ENCODE measurements at regions not wholly inside any gene's neighbourhood (a gene's known extent, or its start where the extent isn't known, plus 50 kb on each side); places are given as distances from the start of the nearest gene placed in this dataset.
"Not testable (repeated sequence)": the region's sequence is repeated elsewhere in the genome, so short reads cannot be mapped to it uniquely, and the experiment has no call there.

DNA sequence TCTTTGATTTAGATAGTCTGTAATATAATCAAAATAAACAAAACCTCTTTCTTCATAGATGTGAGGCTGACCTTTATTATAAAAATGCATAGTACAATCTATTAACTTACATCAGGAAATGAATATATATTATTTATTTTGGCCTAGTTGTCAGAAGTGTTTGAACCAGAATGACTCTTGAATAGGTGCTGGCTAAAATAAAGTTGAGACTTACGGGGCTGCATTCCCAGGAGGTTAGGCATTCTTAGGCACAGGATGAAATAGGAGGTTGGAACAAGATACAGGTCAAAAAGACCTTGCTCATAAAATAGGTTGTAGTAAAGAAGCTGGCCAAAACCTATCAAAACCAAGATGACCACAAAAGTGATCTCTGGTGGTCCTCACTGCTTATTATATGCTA is 1193.3 kb upstream of the IGFBP7 start:
- Mint-ChIP-seq H3K9me3 (peaks cover 10 to 16% of the 10 kb centered on the region in 2 donors), H3K27me3 (ENCODE audit: low read depth in 2 of 2) (no peaks in the 10 kb centered on the region), H3K27ac (no peak overlapping the region), H3K36me3 (no peaks in the 10 kb centered on the region), H3K4me1 (no peaks in the 10 kb centered on the region), H3K4me3 (no peak overlapping the region)
- DNase-seq (no peak), ATAC-seq (no peak)
- peaks cover 5% of the 10 kb centered on the region for H3K9me3 ChIP-seq (ENCODE audit: control insufficient read depth, insufficient read depth, low read length)
- TF ChIP-seq, protein P1, sequence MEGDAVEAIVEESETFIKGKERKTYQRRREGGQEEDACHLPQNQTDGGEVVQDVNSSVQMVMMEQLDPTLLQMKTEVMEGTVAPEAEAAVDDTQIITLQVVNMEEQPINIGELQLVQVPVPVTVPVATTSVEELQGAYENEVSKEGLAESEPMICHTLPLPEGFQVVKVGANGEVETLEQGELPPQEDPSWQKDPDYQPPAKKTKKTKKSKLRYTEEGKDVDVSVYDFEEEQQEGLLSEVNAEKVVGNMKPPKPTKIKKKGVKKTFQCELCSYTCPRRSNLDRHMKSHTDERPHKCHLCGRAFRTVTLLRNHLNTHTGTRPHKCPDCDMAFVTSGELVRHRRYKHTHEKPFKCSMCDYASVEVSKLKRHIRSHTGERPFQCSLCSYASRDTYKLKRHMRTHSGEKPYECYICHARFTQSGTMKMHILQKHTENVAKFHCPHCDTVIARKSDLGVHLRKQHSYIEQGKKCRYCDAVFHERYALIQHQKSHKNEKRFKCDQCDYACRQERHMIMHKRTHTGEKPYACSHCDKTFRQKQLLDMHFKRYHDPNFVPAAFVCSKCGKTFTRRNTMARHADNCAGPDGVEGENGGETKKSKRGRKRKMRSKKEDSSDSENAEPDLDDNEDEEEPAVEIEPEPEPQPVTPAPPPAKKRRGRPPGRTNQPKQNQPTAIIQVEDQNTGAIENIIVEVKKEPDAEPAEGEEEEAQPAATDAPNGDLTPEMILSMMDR (IDR thresholded peaks at IDR 0.05) = no peak
- H3K4me3 ChIP-seq (ENCODE audit: low read length) = no peak overlapping the region
- H3K27me3 ChIP-seq (ENCODE audit: control insufficient read depth, insufficient read depth, low read length) = no peaks in the 10 kb centered on the region
- 79% methylated on average over 1 of the region's 1 CpG for WGBS (ENCODE audit: insufficient coverage)
- H3K36me3 ChIP-seq (ENCODE audit: control insufficient read depth, insufficient read depth, low read length) = no peaks in the 10 kb centered on the region
- intact Hi-C loops (cut with micrococcal nuclease) = no loop called here
- H3K4me1 ChIP-seq (ENCODE audit: control insufficient read depth, insufficient read depth, low read length) = no peaks in the 10 kb centered on the region
- no peak overlapping the region for H3K27ac ChIP-seq (ENCODE audit: low read length)

DNA sequence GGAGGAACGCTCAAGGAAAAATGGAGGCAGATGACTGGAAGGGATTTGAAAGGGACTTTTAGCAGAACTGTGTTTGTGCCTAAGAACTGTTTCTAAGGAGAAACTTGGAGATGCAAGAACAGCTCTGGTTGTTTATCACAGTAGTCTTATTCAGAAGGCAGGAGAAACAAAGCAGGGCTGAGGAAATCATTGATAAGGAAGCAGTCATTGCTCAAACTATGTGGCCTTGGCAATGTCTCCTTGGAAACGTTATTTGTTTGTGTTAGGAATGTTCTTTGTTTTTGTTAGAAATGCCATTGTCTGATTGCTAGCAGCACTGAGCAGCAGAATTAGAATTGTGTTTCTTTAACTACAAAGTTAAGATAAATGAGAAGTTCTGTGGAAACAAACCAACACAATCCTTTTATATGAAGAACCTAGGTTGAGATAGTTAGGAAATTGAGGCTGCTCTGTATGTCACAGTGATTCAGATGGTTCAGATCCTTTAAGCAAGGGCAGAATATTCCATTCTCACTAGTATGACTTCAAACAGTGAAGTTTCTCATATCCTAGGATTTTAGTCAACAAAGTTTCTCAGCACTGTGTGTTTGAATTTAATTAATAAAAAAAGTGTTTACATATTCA is 1191.3 kb upstream of the IGFBP7 start:
- Mint-ChIP-seq H3K36me3 (no peaks in the 10 kb centered on the region), H3K9me3 (peaks cover 13 to 20% of the 10 kb centered on the region in 2 donors), H3K4me1 (no peaks in the 10 kb centered on the region), H3K4me3 (no peak overlapping the region), H3K27me3 (ENCODE audit: low read depth in 2 of 2) (no peaks in the 10 kb centered on the region), H3K27ac (no peak overlapping the region)
- H3K4me3 ChIP-seq (ENCODE audit: low read length) = no peak overlapping the region
- no peak overlapping the region for H3K27ac ChIP-seq (ENCODE audit: low read length)
- H3K4me1 ChIP-seq (ENCODE audit: control insufficient read depth, insufficient read depth, low read length) = no peaks in the 10 kb centered on the region
- no peak for DNase-seq
- no peaks in the 10 kb centered on the region for H3K36me3 ChIP-seq (ENCODE audit: control insufficient read depth, insufficient read depth, low read length)
- TF ChIP-seq, protein P1 (IDR thresholded peaks at IDR 0.05) = no peak
- 34% methylated on average over 2 of the region's 2 CpGs for WGBS (ENCODE audit: insufficient coverage)
- ATAC-seq = no peak
- intact Hi-C loops (cut with micrococcal nuclease) = no loop called here
- H3K9me3 ChIP-seq (ENCODE audit: control insufficient read depth, insufficient read depth, low read length) = peaks cover 5% of the 10 kb centered on the region
- no peaks in the 10 kb centered on the region for H3K27me3 ChIP-seq (ENCODE audit: control insufficient read depth, insufficient read depth, low read length)

DNA sequence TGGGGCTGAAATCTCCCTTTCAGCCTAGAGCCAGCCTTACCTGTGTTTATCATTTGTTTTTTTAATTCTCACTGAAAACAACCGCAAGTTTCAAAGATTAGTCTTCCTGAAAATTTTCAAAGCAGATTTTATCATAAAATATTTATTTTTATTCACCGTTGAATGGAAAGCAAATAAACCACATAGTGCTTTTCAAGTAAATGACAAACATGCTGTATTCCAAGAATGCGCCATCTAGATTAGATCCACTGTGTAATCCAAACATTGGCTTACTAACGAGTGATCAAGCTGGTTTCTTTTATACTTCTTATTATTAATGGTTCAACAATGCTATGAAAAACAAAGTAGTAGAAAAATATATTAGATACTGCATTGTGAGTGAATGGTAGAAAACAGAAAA is 1176.2 kb upstream of the IGFBP7 start:
- Mint-ChIP-seq H3K27me3 (ENCODE audit: low read depth in 2 of 2) (no peaks in the 10 kb centered on the region), H3K36me3 (no peaks in the 10 kb centered on the region), H3K9me3 (peaks cover 13 to 15% of the 10 kb centered on the region in 2 donors), H3K27ac (no peak overlapping the region), H3K4me3 (no peak overlapping the region), H3K4me1 (no peaks in the 10 kb centered on the region)
- no peak for DNase-seq
- TF ChIP-seq, protein P1 (IDR thresholded peaks at IDR 0.05) = no peak
- H3K4me3 ChIP-seq (ENCODE audit: low read length) = no peak overlapping the region
- no peaks in the 10 kb centered on the region for H3K36me3 ChIP-seq (ENCODE audit: control insufficient read depth, insufficient read depth, low read length)
- no peaks in the 10 kb centered on the region for H3K27me3 ChIP-seq (ENCODE audit: control insufficient read depth, insufficient read depth, low read length)
- H3K27ac ChIP-seq (ENCODE audit: low read length) = no peak overlapping the region
- intact Hi-C loops (cut with micrococcal nuclease) = no loop called here
- 61% methylated on average over 3 of the region's 4 CpGs for WGBS (ENCODE audit: insufficient coverage)
- H3K9me3 ChIP-seq (ENCODE audit: control insufficient read depth, insufficient read depth, low read length) = peaks cover 2% of the 10 kb centered on the region
- no peaks in the 10 kb centered on the region for H3K4me1 ChIP-seq (ENCODE audit: control insufficient read depth, insufficient read depth, low read length)
- ATAC-seq = no peak

DNA sequence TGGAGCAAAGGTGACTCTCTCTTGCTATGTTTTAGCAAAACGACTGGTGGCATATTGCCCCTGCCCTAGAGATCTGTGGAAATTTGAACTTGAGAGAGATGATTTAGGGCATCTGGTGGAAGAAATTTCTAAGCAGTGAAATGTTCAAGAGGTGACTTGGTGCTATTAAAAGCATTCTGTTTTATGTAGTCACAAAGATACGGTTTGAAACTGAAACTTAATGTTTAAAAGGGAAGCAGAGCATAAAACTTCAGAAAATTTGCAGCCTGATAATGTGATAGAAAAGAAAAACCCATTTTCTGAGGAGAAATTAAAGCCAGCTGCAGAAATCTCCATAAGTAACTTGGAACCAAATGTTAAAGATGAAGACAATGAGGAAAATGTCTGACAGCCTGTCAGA is 1170.7 kb upstream of the IGFBP7 start:
- H3K27ac Mint-ChIP-seq; H3K36me3 Mint-ChIP-seq; H3K9me3 ChIP-seq (ENCODE audit: control insufficient read depth, insufficient read depth, low read length); H3K36me3 ChIP-seq (ENCODE audit: control insufficient read depth, insufficient read depth, low read length); H3K27ac ChIP-seq (ENCODE audit: low read length); H3K4me3 ChIP-seq (ENCODE audit: low read length); H3K4me1 Mint-ChIP-seq; DNase-seq; H3K27me3 Mint-ChIP-seq (ENCODE audit: low read depth in 2 of 2); H3K4me3 Mint-ChIP-seq; ATAC-seq; H3K27me3 ChIP-seq (ENCODE audit: control insufficient read depth, insufficient read depth, low read length); H3K4me1 ChIP-seq (ENCODE audit: control insufficient read depth, insufficient read depth, low read length); intact Hi-C loops (cut with micrococcal nuclease): not testable (repeated sequence)
- WGBS (ENCODE audit: insufficient coverage) = 65% methylated on average over 2 of the region's 2 CpGs
- H3K9me3 Mint-ChIP-seq = peaks cover 8 to 11% of the 10 kb centered on the region in 2 donors

All from natural killer cell (primary cell).